A673 (cell line): ENCODE measurements at regions not wholly inside any gene's neighbourhood (a gene's known extent, or its start where the extent isn't known, plus 50 kb on each side); places are given as distances from the start of the nearest gene placed in this dataset.

Source experiments
- BruUV-seq: library from RNA; stranded (reverse); fragments of 400-500 nt; replicated peaks from 2 replicates; lab custom pipeline; 2021; lab: Mats Ljungman, UMichigan
- CTCF ChIA-PET: fragments of 300-600 bp; sonication (Branson Sonifier 250); formaldehyde crosslinking; loops from one replicate; lab custom pipeline; 2022; ENCODE audit warnings: antibody characterized with exemption; lab: Charles Lee
- POLR2A ChIA-PET: fragments of 300-600 bp; sonication (Branson Sonifier 250); formaldehyde crosslinking; loops from one replicate; lab custom pipeline; 2022; ENCODE audit warnings: antibody characterized with exemption; ENCODE audit not compliant: low non-redundant PET; lab: Charles Lee
- DNase-seq: peaks from one replicate; pipeline ENCODE4 v3.0.0-alpha.2; 2015; ENCODE audit warnings: low spot score
- H3K27ac ChIP-seq: fragments of 200-600 bp; sonication (generic); 2 replicates; pipeline ENCODE4 v1.5.1; 2016; ENCODE audit warnings: mixed run types, low read depth, mild to moderate bottlenecking, mixed read lengths, antibody characterized with exemption, low read length; ENCODE audit not compliant: poor library complexity, severe bottlenecking
- H3K27me3 ChIP-seq: fragments of 200-600 bp; sonication (generic); replicated peaks from 2 replicates; pipeline ENCODE4 v1.6.1; 2017; ENCODE audit warnings: mixed run types, low read depth, mild to moderate bottlenecking, mixed read lengths, antibody characterized with exemption, low read length; ENCODE audit not compliant: insufficient read depth, poor library complexity
- H3K36me3 ChIP-seq: fragments of 200-600 bp; sonication (generic); 2 replicates; pipeline ENCODE4 v1.6.1; 2016; ENCODE audit warnings: mixed run types, mild to moderate bottlenecking, mixed read lengths, antibody characterized with exemption, low read length; ENCODE audit not compliant: insufficient read depth, poor library complexity, severe bottlenecking
- H3K4me1 ChIP-seq: fragments of 200-600 bp; sonication (generic); 2 replicates; pipeline ENCODE4 v1.6.1; 2017; ENCODE audit warnings: mixed run types, mild to moderate bottlenecking, mixed read lengths, antibody characterized with exemption, low read length; ENCODE audit not compliant: insufficient read depth, poor library complexity, severe bottlenecking
- H3K4me3 ChIP-seq: fragments of 200-600 bp; sonication (generic); 2 replicates; pipeline ENCODE4 v1.5.1; 2016; ENCODE audit warnings: low read depth, mixed run types, mild to moderate bottlenecking, mixed read lengths, low read length; ENCODE audit not compliant: poor library complexity, severe bottlenecking
- H3K9me3 ChIP-seq: fragments of 200-600 bp; sonication (generic); 2 replicates; pipeline ENCODE4 v1.6.1; 2016; ENCODE audit warnings: mixed run types, low read depth, mild to moderate bottlenecking, mixed read lengths, antibody characterized with exemption, low read length; ENCODE audit not compliant: poor library complexity, severe bottlenecking
- CTCF ChIP-seq: fragments of 300-800, 200-600 bp; sonication (generic); conservative IDR thresholded peaks from 2 replicates; pipeline ENCODE4 v1.5.1; 2017; ENCODE audit warnings: low read depth, mild to moderate bottlenecking, antibody characterized with exemption, low read length, moderate library complexity, mixed read lengths
- EZH2 ChIP-seq: fragments of 200-600 bp; sonication (generic); IDR thresholded peaks from 2 replicates; pipeline ENCODE4 v1.6.1; 2017; ENCODE audit warnings: borderline replicate concordance, low read depth, mild to moderate bottlenecking, mixed read lengths, antibody characterized with exemption, low read length; ENCODE audit not compliant: poor library complexity, severe bottlenecking
- intact Hi-C: fragments of 100-400 bp; cut with micrococcal nuclease; formaldehyde crosslinking; loops from one replicate; pipeline ENCODE4 v1.10.0; 2022; ENCODE audit not compliant: unreplicated experiment

- CTCF ChIA-PET = no interaction called here
- BruUV-seq = no TSS peak
- POLR2A ChIA-PET = no interaction called here
- Histone ChIP-seq H3K27me3 (no peaks in the 10 kb centered on the region), H3K4me3 (no peak overlapping the region), H3K9me3 (no peaks in the 10 kb centered on the region), H3K36me3 (no peaks in the 10 kb centered on the region), H3K27ac (no peak overlapping the region), H3K4me1 (no peaks in the 10 kb centered on the region)
- intact Hi-C loops = no loop called here
- DNase-seq = no peak
- no peak for TF ChIP-seq CTCF
- no peak for TF ChIP-seq EZH2
These were observed 847.7 kb downstream of the NCAM2 start for GRCh38 chr21:21845901-21846300.

DNA sequence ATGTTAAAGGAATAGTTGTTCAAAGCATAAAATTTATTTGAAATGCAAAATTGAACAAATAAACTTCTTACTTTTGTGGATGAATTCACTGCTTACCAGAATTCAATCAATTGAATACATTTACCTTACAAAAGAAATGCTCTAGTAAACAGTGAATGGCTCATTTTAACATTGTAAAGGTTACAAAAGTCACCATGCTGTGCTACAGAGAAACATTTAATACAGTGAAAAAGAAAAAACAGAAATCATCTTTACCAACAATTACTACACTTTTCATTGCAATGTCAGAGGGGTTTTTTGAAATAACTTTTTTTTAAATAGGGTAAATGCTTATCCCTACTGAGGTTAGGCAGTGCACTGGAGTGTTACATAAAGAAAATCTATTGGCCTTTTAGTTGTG is 853.0 kb downstream of the NCAM2 start:
- H3K4me3 ChIP-seq = no peak overlapping the region
- H3K4me1 ChIP-seq = no peaks in the 10 kb centered on the region
- ChIA-PET POLR2A (no interaction called here), CTCF (no interaction called here)
- BruUV-seq = no TSS peak
- H3K9me3 ChIP-seq = no peaks in the 10 kb centered on the region
- DNase-seq = no peak
- H3K27ac ChIP-seq = no peak overlapping the region
- H3K36me3 ChIP-seq = no peaks in the 10 kb centered on the region
- intact Hi-C loops = no loop called here
- TF ChIP-seq CTCF = no peak
- no peak for TF ChIP-seq EZH2
- H3K27me3 ChIP-seq = no peaks in the 10 kb centered on the region

- BruUV-seq = no TSS peak
- Histone ChIP-seq H3K9me3 (no peaks in the 10 kb centered on the region), H3K4me1 (no peaks in the 10 kb centered on the region), H3K36me3 (no peaks in the 10 kb centered on the region), H3K4me3 (no peak overlapping the region), H3K27ac (no peak overlapping the region), H3K27me3 (no peaks in the 10 kb centered on the region)
- no peak for TF ChIP-seq CTCF
- no peak for TF ChIP-seq EZH2
- POLR2A ChIA-PET = no interaction called here
- no peak for DNase-seq
- CTCF ChIA-PET = no interaction called here
- intact Hi-C loops = no loop called here
These were observed 853.4 kb downstream of the NCAM2 start for GRCh38 chr21:21851657-21852056.
